IPS-NIHi7 (cell line): ENCODE measurements at regions not wholly inside any gene's neighbourhood (a gene's known extent, or its start where the extent isn't known, plus 50 kb on each side); places are given as distances from the start of the nearest gene placed in this dataset.
"Not testable (repeated sequence)": the region's sequence is repeated elsewhere in the genome, so short reads cannot be mapped to it uniquely, and the experiment has no call there.

ENCODE experiments used
- DNase-seq: peaks from one replicate; pipeline ENCODE4 v3.0.0; 2012; ENCODE audit warnings: mixed read lengths; ENCODE audit errors: extremely low spot score

GRCh38 chr10:89946106-89946505 lies 244.7 kb downstream of the KIF20B start:
- DNase-seq: no peak

- DNase-seq: no peak
These were observed 248.1 kb downstream of the KIF20B start for GRCh38 chr10:89949496-89949895.

DNA sequence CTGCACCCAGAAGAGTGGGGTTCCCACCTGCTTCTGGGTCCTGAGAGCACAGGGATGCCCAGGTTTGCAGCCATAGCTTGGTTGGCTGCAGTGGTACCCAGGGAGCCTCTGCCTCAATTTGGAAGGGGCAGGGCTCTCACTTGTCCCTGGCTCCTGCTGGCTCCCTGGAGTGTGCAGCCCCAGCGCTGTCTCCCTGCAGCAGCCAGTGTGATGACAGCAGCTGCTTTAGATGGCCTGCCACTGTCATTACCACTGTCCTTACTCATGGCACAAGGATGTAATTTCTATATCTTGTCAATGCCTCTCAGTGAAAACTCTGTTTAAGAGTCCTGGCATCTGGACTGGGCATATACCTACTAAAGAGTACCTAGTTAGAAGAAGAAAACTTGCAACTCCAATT lies 250.9 kb downstream of the KIF20B start:
- no peak for DNase-seq

- no peak for DNase-seq
These were observed 251.4 kb downstream of the KIF20B start for GRCh38 chr10:89952751-89953150.

DNA sequence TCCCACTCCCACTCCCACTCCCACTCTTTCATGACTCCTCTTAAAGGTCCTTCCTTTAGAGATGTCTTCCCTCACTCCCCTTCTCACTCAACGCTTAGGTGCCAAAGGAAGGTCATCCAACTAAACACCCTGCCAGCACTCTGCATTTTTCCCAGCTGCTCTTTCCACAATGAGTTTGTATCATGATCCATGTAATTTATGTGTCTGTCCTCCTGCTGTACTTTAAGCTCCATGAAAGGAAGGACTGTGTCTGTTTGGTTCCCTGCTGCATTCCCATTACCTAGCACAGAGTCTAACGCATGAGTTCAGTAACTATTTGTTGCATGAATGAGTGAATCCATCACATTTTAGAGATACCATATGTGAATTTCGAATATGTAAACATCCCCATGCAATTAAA lies 252.7 kb downstream of the KIF20B start:
- DNase-seq: no peak

- no peak for DNase-seq
These were observed 253.6 kb downstream of the KIF20B start for GRCh38 chr10:89954787-89955566.

DNA sequence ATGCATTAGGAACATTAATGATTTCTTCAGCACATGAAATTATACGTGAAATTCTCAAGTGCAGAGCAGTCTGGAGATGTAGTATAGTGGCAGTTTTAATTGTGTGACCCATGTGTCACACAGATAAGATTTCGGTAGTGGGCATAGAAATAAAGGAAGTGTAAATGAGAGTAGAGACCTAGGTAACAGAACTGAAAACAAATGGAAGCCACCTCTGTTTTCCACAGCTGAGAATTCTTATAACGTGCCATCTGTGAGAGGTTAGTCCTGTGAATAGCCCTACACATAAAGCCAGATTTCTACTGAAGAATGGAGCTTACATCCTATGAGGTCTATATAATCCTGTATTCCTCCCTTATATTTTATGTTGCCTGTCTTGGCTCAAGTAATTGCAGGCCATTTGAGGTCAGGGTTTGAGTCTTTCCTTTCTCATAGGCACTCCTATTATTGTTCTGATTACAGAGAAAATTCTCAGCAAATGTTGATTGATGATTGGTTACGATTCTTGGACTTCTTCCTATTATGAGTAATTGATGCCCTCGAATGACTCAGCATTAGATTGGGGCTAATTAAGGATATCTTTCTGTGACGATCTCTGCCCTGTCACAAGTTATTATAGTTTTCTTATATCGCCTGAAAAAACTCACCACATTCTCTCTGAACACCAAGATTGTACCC lies 258.2 kb downstream of the KIF20B start:
- DNase-seq: no peak

- no peak for DNase-seq
These were observed 262.2 kb downstream of the KIF20B start for GRCh38 chr10:89963451-89964102.

GRCh38 chr10:89966211-89966610 lies 264.8 kb downstream of the KIF20B start:
- no peak for DNase-seq

- DNase-seq: no peak
These were observed 271.9 kb downstream of the KIF20B start for GRCh38 chr10:89973326-89973725.

DNA sequence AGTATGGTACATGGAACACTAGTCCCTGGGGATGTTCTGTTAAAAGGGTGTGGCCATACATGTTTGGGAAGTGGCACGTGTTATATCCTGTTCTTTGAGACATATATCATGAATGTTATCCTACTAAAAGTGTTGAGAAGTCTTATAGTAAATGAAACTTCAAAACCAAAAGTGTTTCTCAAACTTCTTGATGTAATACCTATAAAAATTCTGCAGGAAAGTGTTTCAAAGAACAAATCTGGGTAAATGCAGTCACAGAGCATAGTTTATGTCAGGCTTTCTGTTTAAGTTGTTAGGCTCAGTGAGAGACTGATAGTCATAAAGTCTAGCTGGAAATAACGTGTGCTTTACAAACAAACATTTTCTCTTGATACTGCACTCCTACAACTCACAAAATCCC lies 273.7 kb downstream of the KIF20B start:
- no peak for DNase-seq

DNA sequence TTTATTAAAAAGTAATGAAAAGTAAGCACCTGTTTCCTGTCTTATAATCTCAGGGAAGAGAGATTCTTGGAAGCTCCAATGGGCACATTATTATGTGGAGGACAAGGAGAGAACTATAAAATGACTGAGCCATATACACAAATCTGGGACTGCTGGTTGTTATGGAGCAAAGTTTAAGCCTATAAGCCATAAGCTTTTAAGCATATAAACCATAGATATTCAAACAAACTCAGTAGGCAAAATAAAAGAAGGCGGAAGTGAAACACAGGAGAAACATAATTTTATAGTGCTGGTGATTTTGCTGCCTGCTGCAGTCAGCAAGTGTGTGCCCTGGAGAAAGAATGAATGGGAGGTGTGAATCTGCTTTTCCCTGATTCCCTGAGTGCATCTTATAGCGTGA lies 274.4 kb downstream of the KIF20B start:
- DNase-seq: no peak

GRCh38 chr10:89978081-89978480 lies 276.7 kb downstream of the KIF20B start:
- DNase-seq: no peak

- no peak for DNase-seq
These were observed 278.3 kb downstream of the KIF20B start for GRCh38 chr10:89979726-89980125.

- no peak for DNase-seq
These were observed 278.8 kb downstream of the KIF20B start for GRCh38 chr10:89980166-89980565.

- no peak for DNase-seq
These were observed 280.5 kb downstream of the KIF20B start for GRCh38 chr10:89981891-89982290.

DNA sequence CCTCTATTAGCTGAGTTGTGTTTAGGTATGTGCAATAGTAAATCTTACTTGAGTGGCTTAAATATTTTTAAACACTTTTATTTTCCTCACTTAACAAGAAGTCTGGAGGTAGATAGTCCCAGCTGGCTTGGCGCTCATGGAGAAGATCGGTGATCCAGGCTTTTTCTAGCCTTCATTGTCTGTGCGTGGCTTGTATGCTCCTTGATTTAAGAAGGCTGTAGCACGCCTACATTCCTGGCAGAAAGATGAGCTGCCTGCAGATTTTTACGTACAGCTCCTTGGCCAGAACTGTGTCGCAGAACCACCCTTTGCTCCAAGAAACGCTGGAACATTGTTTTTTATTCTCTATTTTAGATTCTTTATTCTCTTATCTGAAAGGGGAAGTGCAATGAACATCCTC lies 284.1 kb downstream of the KIF20B start:
- no peak for DNase-seq

DNA sequence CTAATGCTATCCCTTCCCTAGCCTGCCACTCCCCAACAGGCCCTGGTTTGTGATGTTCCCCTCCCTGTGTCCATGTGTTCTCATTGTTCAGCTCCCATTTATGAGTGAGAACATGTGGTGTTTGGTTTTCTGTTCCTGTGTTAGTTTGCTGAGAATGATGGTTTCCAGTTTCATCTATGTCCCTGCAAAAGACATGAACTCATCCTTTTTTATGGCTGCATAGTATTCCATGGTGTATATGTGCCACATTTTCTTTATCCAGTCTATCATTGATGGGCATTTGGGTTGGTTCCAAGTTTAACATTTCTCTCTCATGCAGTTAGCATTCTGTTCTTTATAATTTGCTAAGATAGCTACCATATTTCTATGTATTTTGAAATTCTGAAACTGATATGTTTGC lies 287.0 kb downstream of the KIF20B start:
- DNase-seq: not testable (repeated sequence)

GRCh38 chr10:89992575-89992974 lies 291.2 kb downstream of the KIF20B start:
- no peak for DNase-seq

DNA sequence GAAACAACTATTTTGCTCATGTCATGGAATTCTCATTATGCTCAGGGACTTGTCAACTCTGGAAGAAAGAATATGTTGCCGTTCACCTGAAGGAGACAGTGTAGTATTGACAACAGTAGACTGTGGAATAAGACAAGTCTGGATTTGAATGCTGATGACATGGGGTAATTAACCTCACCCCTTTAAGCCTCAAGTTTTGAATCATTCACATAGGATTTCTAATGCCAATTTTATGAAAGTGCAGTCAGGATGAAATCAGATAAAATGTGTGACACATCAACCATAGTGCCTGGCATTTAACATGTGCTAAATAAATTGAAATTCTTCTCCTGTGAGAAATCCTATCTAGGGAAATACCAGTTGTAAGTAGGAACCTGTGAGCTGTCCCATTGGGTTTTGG lies 305.8 kb downstream of the KIF20B start:
- no peak for DNase-seq

DNA sequence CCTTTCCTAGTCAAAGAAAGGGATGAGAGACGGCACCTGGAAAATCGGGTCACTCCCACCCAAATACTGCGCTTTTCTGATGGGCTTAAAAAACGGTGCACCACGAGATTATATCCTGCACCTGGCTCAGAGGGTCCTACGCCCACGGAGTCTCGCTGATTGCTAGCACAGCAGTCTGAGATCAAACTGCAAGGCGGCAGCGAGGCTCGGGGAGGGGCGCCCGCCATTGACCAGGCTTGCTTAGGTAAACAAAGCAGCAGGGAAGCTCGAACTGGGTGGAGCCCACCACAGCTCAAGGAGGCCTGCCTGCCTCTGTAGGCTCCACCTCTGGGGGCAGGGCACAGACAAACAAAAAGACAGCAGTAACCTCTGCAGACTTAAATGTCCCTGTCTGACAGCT lies 309.9 kb downstream of the KIF20B start:
- not testable (repeated sequence) for DNase-seq

GRCh38 chr10:90018819-90019218 lies 317.4 kb downstream of the KIF20B start:
- no peak for DNase-seq

GRCh38 chr10:90020506-90020905 lies 319.1 kb downstream of the KIF20B start:
- DNase-seq: no peak
